Stomach (tissue), 8 donors: ENCODE measurements at regions not wholly inside any gene's neighbourhood (a gene's known extent, or its start where the extent isn't known, plus 50 kb on each side); places are given as distances from the start of the nearest gene placed in this dataset.

Source experiments
- DNase-seq, 2 donors: peaks; one replicate each; pipeline versions ENCODE4 v3.0.0 to v3.0.0-alpha.2; 2013 to 2019
- H3K27ac ChIP-seq, 5 donors: fragments of 200-600 bp in 4 of 5; sonication (generic) in 4 of 5; one replicate each; pipeline ENCODE4 v1.5.1; 2013 to 2019; ENCODE audit warnings: mild to moderate bottlenecking in 1 of 5, moderate library complexity in 1 of 5
- H3K27me3 ChIP-seq, 3 donors: fragments of 200-600 bp; sonication (generic); one replicate each; pipeline ENCODE4 v1.5.1; 2017 to 2019; ENCODE audit warnings: mixed run types in 1 of 3
- H3K36me3 ChIP-seq, 4 donors: fragments of 200-600 bp; sonication (generic); 1 replicate in 3 of 4; 2 replicates in 1 of 4; pipeline ENCODE4 v1.5.1; 2016 to 2019
- H3K4me1 ChIP-seq, 4 donors: fragments of 200-600 bp; sonication (generic); one replicate each; pipeline ENCODE4 v1.5.1; 2016 to 2019
- H3K4me3 ChIP-seq, 4 donors: fragments of 200-600 bp; sonication (generic) in 3 of 4; one replicate each; pipeline ENCODE4 v1.5.1; 2016 to 2019; ENCODE audit warnings: mild to moderate bottlenecking in 1 of 4
- H3K9me3 ChIP-seq, 4 donors: fragments of 200-600 bp; sonication (generic); one replicate each; pipeline ENCODE4 v1.5.1; 2016 to 2019
- EP300 ChIP-seq: sonication (generic); formaldehyde crosslinking; IDR thresholded peaks from one replicate; pipeline ENCODE4 v1.6.1; 2017; ENCODE audit warnings: antibody characterized with exemption
- POLR2A ChIP-seq, 4 donors: fragments of 450-650 bp; IDR thresholded peaks; one replicate each; pipeline ENCODE4 v1.6.1; 2016; ENCODE audit warnings: antibody characterized with exemption in 4 of 4, control low read depth in 2 of 4, mild to moderate bottlenecking in 1 of 4, moderate library complexity in 1 of 4
- POLR2AphosphoS5 ChIP-seq, 3 donors: sonication (generic); formaldehyde crosslinking; IDR thresholded peaks; one replicate each; pipeline ENCODE4 v1.6.1; 2016; ENCODE audit warnings: antibody characterized with exemption in 3 of 3
- WGBS, 5 donors: extraction: QIAGEN DNeasy Blood & Tissue Kit in 3 of 5; methylation state at CpG; one replicate each; pipeline versions ENCODE4 v1.1.5 to v1.1.7; 2013 to 2018; 5-methylcytosine and 5-hydroxymethylcytosine counted together
- intact Hi-C: fragments of 100-400 bp; cut with DNase I; formaldehyde crosslinking; loops from one replicate; pipeline ENCODE4 v1.15.1; 2023; ENCODE audit warnings: low total_unique reads
- TF ChIP-seq, protein P1 (sequence below), 7 experiments: fragments of 450-650 bp in 4 of 7; fragments of 200-600 bp in 3 of 7; sonication (generic) in 3 of 7; IDR thresholded peaks; one replicate each; pipeline ENCODE4 v1.5.1; 2016 to 2019; ENCODE audit warnings: antibody characterized with exemption in 7 of 7, control low read depth in 2 of 7, mild to moderate bottlenecking in 1 of 7
- donor health status: healthy with polysubstance abuse.
- donor health status: Bipolar disorder and iron deficiency.
- donor health status: healthy.

DNA sequence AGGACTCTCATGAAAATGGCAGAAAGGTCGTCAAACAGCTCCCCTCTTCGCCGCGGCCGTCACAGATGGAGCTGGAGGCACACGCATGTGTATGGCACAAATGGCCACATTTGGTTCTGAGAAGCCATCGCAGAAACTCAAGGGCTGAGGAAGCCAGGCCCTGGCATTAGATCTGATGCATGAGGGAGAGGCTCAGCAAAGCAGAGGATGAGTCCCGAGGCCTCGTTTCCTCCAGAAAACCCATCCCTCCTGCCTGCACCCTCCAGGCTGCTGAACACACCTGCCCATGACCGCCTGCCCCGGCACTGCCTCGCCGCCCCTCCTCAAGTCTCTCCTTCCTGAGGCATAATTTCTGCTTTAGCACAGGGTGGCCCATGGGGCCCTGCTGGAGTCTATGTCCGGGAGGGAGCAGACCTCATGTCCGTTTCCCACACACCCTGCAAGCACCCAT, 240.3 kb downstream of the DLL1 start:
- 79 to 93% (median 88%) methylated on average over 15 of the region's 15 CpGs for WGBS, 5 donors
- DNase-seq, result peak in 1 of 2 donors; percentile 17

DNA sequence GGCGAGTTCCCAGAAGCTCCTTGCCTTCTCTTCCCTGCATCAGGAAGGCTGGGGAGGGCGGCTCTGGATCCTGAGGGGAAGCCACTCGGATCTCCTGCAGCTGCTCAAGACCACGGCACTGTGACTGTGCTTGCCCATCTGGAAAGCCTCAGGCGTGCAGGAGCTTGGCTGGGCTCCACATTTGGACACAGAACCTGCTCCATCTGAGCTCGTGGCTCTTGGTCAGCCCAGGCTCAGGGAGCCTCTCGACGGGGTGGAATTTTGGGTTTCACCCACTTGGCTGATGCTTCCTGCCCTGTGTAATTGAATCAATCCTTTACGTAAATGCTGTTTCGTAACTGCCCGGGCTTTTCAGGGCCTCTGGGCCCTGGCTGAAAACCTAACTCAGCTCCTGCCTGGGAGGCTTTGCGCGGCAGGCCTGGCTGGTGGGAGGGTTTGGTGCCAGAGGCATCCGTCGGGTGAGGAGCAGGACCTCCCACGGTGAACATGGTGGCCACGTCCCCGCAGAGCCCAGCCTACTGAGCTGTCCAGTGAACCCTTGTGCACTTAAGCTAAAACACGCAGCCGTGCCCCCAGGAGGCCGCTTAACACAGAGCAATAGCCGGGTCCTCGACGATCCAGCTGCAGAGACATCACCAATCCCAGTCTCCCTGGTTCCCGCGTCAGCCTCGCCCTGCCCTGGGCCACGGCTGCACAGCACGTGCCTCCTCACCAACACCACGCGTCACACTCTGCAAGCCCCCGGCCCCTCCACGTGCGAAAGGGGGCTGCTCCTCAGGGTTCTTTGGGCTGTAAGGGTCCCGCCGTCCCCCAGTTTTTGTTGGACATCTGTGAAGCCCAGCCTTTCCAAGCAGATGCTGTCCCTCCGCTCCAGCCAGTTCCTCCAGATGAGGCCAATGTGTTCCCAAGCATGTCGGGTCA, 241.0 kb downstream of the DLL1 start:
- Histone ChIP-seq H3K27me3 (no peaks in the 10 kb centered on the region), H3K9me3 (no peaks in the 10 kb centered on the region), H3K36me3 (no peaks in the 10 kb centered on the region), H3K4me1 (peaks cover 4 to 39% (median 19%) of the 10 kb centered on the region in 4 donors), H3K4me3 (no peak overlapping the region), H3K27ac (peak overlapping the region; percentile 77 to 89 (median 80))
- TF ChIP-seq EP300, result peak; percentile 83
- TF ChIP-seq POLR2A (IDR thresholded peaks at IDR 0.05), result no peak
- TF ChIP-seq, protein P1, sequence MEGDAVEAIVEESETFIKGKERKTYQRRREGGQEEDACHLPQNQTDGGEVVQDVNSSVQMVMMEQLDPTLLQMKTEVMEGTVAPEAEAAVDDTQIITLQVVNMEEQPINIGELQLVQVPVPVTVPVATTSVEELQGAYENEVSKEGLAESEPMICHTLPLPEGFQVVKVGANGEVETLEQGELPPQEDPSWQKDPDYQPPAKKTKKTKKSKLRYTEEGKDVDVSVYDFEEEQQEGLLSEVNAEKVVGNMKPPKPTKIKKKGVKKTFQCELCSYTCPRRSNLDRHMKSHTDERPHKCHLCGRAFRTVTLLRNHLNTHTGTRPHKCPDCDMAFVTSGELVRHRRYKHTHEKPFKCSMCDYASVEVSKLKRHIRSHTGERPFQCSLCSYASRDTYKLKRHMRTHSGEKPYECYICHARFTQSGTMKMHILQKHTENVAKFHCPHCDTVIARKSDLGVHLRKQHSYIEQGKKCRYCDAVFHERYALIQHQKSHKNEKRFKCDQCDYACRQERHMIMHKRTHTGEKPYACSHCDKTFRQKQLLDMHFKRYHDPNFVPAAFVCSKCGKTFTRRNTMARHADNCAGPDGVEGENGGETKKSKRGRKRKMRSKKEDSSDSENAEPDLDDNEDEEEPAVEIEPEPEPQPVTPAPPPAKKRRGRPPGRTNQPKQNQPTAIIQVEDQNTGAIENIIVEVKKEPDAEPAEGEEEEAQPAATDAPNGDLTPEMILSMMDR (IDR thresholded peaks at IDR 0.05), result no peak
- TF ChIP-seq POLR2AphosphoS5 (IDR thresholded peaks at IDR 0.05), result peak; percentile 83 to 92 (median 87)
- 66 to 79% (median 73%) methylated on average over 24 to 38 of the region's 38 CpGs for WGBS, 5 donors
- DNase-seq, result peak; percentile 62 to 93
- intact Hi-C loops, result no loop called here

More for the DNA sequence above, 240.3 kb downstream of the DLL1 start:
- intact Hi-C loops, result no loop called here
- peak overlapping the region; percentile 55 to 89 (median 80) for H3K27ac ChIP-seq
- H3K4me1 ChIP-seq, result peaks cover 4 to 39% (median 19%) of the 10 kb centered on the region in 4 donors
- H3K9me3 ChIP-seq, result no peaks in the 10 kb centered on the region
- H3K27me3 ChIP-seq, result no peaks in the 10 kb centered on the region
- H3K4me3 ChIP-seq, result no peak overlapping the region
- TF ChIP-seq POLR2AphosphoS5 (IDR thresholded peaks at IDR 0.05), result no peak
- TF ChIP-seq, protein P1 (IDR thresholded peaks at IDR 0.05), result no peak
- TF ChIP-seq EP300, result no peak
- no peak for TF ChIP-seq POLR2A (IDR thresholded peaks at IDR 0.05)
- no peaks in the 10 kb centered on the region for H3K36me3 ChIP-seq

DNA sequence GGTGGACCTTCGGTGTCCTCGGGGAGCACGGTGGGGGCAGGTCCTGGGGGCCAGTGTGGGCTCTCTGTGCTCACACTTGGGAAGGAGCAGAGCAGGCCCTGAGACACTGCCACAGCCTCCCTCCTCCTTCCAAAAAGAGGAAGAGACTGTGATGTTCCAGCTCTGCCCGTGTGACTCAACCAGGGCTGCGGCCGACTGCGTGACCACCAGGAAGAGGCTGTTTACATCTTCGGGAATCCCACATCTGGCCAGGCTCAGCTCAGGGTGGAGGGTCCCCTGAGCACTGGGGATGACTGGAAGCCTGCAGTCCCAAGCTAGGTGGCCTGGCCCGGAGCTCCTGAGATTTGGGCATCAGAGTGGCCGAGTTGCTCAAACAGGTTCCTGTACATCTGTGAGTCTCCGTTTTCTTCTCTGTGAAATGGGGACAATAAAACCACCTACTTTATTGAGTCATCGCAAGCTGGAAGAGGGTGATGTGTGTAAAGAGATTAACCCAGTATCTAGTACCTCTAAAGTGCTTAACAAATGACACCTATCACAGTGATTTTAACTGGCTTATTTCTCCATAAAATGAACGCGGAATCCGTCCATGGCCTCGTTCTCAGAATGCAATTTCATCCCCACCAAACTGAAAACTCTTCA, 242.1 kb downstream of the DLL1 start:
- no peaks in the 10 kb centered on the region for H3K9me3 ChIP-seq
- intact Hi-C loops, result no loop called here
- no peak overlapping the region for H3K4me3 ChIP-seq
- no peaks in the 10 kb centered on the region for H3K27me3 ChIP-seq
- peak in 2 of 3 donors; percentile 69 to 76 for TF ChIP-seq POLR2AphosphoS5 (IDR thresholded peaks at IDR 0.05)
- TF ChIP-seq, protein P1 (IDR thresholded peaks at IDR 0.05), result no peak
- peak overlapping the region; percentile 77 to 89 (median 80) for H3K27ac ChIP-seq
- H3K4me1 ChIP-seq, result peaks cover 4 to 39% (median 19%) of the 10 kb centered on the region in 4 donors
- H3K36me3 ChIP-seq, result no peaks in the 10 kb centered on the region
- DNase-seq, result peak; percentile 50 to 57
- WGBS, 5 donors, result 67 to 85% (median 69%) methylated on average over 8 to 16 of the region's 16 CpGs

DNA sequence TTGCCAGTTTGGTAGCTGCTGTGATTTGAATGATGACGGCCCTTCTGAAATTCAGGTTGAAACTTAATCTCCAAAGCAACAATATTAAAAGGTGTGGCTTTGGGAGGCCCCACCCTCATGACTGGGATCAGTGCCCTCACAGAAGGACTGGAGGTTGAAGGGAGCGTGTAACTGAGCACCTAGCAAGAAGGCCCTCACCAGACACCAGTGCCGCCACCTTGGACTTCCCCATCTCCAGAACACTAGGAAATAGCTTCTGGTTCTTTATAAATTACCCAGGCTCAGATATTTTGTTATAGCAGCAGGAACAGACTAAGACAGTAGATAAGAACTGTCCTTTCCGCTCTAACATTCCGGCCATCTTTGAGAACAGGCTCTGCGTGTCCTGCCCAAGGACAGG, 243.1 kb downstream of the DLL1 start:
- H3K4me1 ChIP-seq, result peaks cover 4 to 39% (median 19%) of the 10 kb centered on the region in 4 donors
- intact Hi-C loops, result no loop called here
- H3K36me3 ChIP-seq, result no peaks in the 10 kb centered on the region
- peak in 1 of 2 donors; percentile 17 for DNase-seq
- no peaks in the 10 kb centered on the region for H3K9me3 ChIP-seq
- no peaks in the 10 kb centered on the region for H3K27me3 ChIP-seq
- peak overlapping the region in 4 of 5 donors; percentile 78 to 89 (median 83) for H3K27ac ChIP-seq
- H3K4me3 ChIP-seq, result no peak overlapping the region
- 92 to 95% (median 94%) methylated on average over 6 of the region's 6 CpGs for WGBS, 5 donors
- TF ChIP-seq EP300, result no peak
- TF ChIP-seq, protein P1 (IDR thresholded peaks at IDR 0.05), result no peak
- no peak for TF ChIP-seq POLR2AphosphoS5 (IDR thresholded peaks at IDR 0.05)
- no peak for TF ChIP-seq POLR2A (IDR thresholded peaks at IDR 0.05)
